Adipocyte (in vitro differentiated cells): ENCODE measurements at regions not wholly inside any gene's neighbourhood (a gene's known extent, or its start where the extent isn't known, plus 50 kb on each side); places are given as distances from the start of the nearest gene placed in this dataset.
A peak's percentile ranks its signal among the peaks of the same experiment; 100 is the strongest.

Experiments used
- DNase-seq: peaks from one replicate; pipeline ENCODE4 v3.0.0-alpha.2; 2015; ENCODE audit warnings: low read depth
- H3K27me3 ChIP-seq: replicated peaks from 2 replicates; pipeline ENCODE4 v1.7.0; 2013; ENCODE audit warnings: mild to moderate bottlenecking, low read length, moderate library complexity; ENCODE audit not compliant: control insufficient read depth, insufficient read depth
- H3K36me3 ChIP-seq: 2 replicates; pipeline ENCODE4 v1.7.0; 2013; ENCODE audit warnings: low read length, mild to moderate bottlenecking, moderate library complexity; ENCODE audit not compliant: control insufficient read depth, insufficient read depth, severe bottlenecking
- H3K4me1 ChIP-seq: 2 replicates; pipeline ENCODE4 v1.7.0; 2013; ENCODE audit warnings: mild to moderate bottlenecking, low read length, moderate library complexity; ENCODE audit not compliant: control insufficient read depth, insufficient read depth
- H3K4me3 ChIP-seq: 2 replicates; pipeline ENCODE4 v1.7.0; 2013; ENCODE audit warnings: mild to moderate bottlenecking, low read length, moderate library complexity
- H3K9ac ChIP-seq: 2 replicates; pipeline ENCODE4 v1.7.0; 2013; ENCODE audit warnings: mild to moderate bottlenecking, low read length, moderate library complexity
- H3K9me3 ChIP-seq: 2 replicates; pipeline ENCODE4 v1.7.0; 2013; ENCODE audit warnings: mild to moderate bottlenecking, low read length, moderate library complexity; ENCODE audit not compliant: control insufficient read depth

- no peaks in the 10 kb centered on the region for H3K36me3 ChIP-seq
- H3K4me3 ChIP-seq = no peak overlapping the region
- no peak for DNase-seq
- H3K9ac ChIP-seq = no peak overlapping the region
- no peaks in the 10 kb centered on the region for H3K9me3 ChIP-seq
- H3K4me1 ChIP-seq = no peaks in the 10 kb centered on the region
- no peaks in the 10 kb centered on the region for H3K27me3 ChIP-seq
Measured at GRCh38 chr21:24939291-24939690, 668.0 kb downstream of the MRPL39 start.

- Histone ChIP-seq H3K4me3 (no peak overlapping the region), H3K4me1 (no peaks in the 10 kb centered on the region), H3K27me3 (no peaks in the 10 kb centered on the region), H3K36me3 (no peaks in the 10 kb centered on the region), H3K9me3 (no peaks in the 10 kb centered on the region), H3K9ac (no peak overlapping the region)
- DNase-seq = no peak
Measured at GRCh38 chr21:24938573-24938972, 668.7 kb downstream of the MRPL39 start.

- no peaks in the 10 kb centered on the region for H3K4me1 ChIP-seq
- no peak overlapping the region for H3K4me3 ChIP-seq
- no peak for DNase-seq
- no peaks in the 10 kb centered on the region for H3K27me3 ChIP-seq
- no peaks in the 10 kb centered on the region for H3K36me3 ChIP-seq
- no peak overlapping the region for H3K9ac ChIP-seq
- H3K9me3 ChIP-seq = no peaks in the 10 kb centered on the region
Measured at GRCh38 chr21:24935991-24936390, 671.3 kb downstream of the MRPL39 start.

- Histone ChIP-seq H3K4me1 (no peaks in the 10 kb centered on the region), H3K36me3 (no peaks in the 10 kb centered on the region), H3K9ac (no peak overlapping the region), H3K4me3 (no peak overlapping the region), H3K27me3 (no peaks in the 10 kb centered on the region), H3K9me3 (no peaks in the 10 kb centered on the region)
- no peak for DNase-seq
Measured at GRCh38 chr21:24910591-24910990, 696.7 kb downstream of the MRPL39 start.

- DNase-seq = no peak
- no peak overlapping the region for H3K4me3 ChIP-seq
- H3K36me3 ChIP-seq = no peaks in the 10 kb centered on the region
- H3K9me3 ChIP-seq = no peaks in the 10 kb centered on the region
- H3K9ac ChIP-seq = no peak overlapping the region
- H3K27me3 ChIP-seq = no peaks in the 10 kb centered on the region
- no peaks in the 10 kb centered on the region for H3K4me1 ChIP-seq
Measured at GRCh38 chr21:24903994-24904635, 703.2 kb downstream of the MRPL39 start.

GRCh38 chr21:24899138-24899537 is 708.1 kb downstream of the MRPL39 start:
- Histone ChIP-seq H3K27me3 (no peaks in the 10 kb centered on the region), H3K9me3 (no peaks in the 10 kb centered on the region), H3K4me1 (no peaks in the 10 kb centered on the region), H3K9ac (no peak overlapping the region), H3K36me3 (no peaks in the 10 kb centered on the region), H3K4me3 (no peak overlapping the region)
- no peak for DNase-seq

GRCh38 chr21:24897883-24898282 is 709.4 kb downstream of the MRPL39 start:
- no peaks in the 10 kb centered on the region for H3K27me3 ChIP-seq
- H3K9ac ChIP-seq = no peak overlapping the region
- H3K36me3 ChIP-seq = no peaks in the 10 kb centered on the region
- no peak overlapping the region for H3K4me3 ChIP-seq
- H3K9me3 ChIP-seq = no peaks in the 10 kb centered on the region
- no peaks in the 10 kb centered on the region for H3K4me1 ChIP-seq
- DNase-seq = no peak

GRCh38 chr21:24896735-24897124 is 710.6 kb downstream of the MRPL39 start:
- Histone ChIP-seq H3K9me3 (no peaks in the 10 kb centered on the region), H3K4me1 (no peaks in the 10 kb centered on the region), H3K36me3 (no peaks in the 10 kb centered on the region)

GRCh38 chr21:24895885-24896734 is 711.2 kb downstream of the MRPL39 start:
- Histone ChIP-seq H3K4me3 (no peak overlapping the region), H3K27me3 (no peaks in the 10 kb centered on the region), H3K9me3 (no peaks in the 10 kb centered on the region), H3K9ac (no peak overlapping the region), H3K36me3 (no peaks in the 10 kb centered on the region), H3K4me1 (no peaks in the 10 kb centered on the region)
- peak; percentile 1 for DNase-seq

More at GRCh38 chr21:24896735-24897124, 710.6 kb downstream of the MRPL39 start:
- DNase-seq = no peak
- Histone ChIP-seq H3K4me3 (no peak overlapping the region), H3K9ac (no peak overlapping the region), H3K27me3 (no peaks in the 10 kb centered on the region)

- no peak overlapping the region for H3K4me3 ChIP-seq
- no peaks in the 10 kb centered on the region for H3K27me3 ChIP-seq
- DNase-seq = no peak
Measured at GRCh38 chr21:24894324-24894723, 713.0 kb downstream of the MRPL39 start.

GRCh38 chr21:24890021-24890420 is 717.3 kb downstream of the MRPL39 start:
- no peak overlapping the region for H3K9ac ChIP-seq
- no peaks in the 10 kb centered on the region for H3K36me3 ChIP-seq
- no peaks in the 10 kb centered on the region for H3K27me3 ChIP-seq
- DNase-seq = no peak
- H3K9me3 ChIP-seq = no peaks in the 10 kb centered on the region
- no peaks in the 10 kb centered on the region for H3K4me1 ChIP-seq
- H3K4me3 ChIP-seq = no peak overlapping the region

More at GRCh38 chr21:24894324-24894723, 713.0 kb downstream of the MRPL39 start:
- Histone ChIP-seq H3K4me1 (no peaks in the 10 kb centered on the region), H3K9ac (no peak overlapping the region), H3K9me3 (no peaks in the 10 kb centered on the region), H3K36me3 (no peaks in the 10 kb centered on the region)
